Ectodermal cell (in vitro differentiated cells): ENCODE measurements at regions not wholly inside any gene's neighbourhood (a gene's known extent, or its start where the extent isn't known, plus 50 kb on each side); places are given as distances from the start of the nearest gene placed in this dataset.
"Not testable (repeated sequence)": the region's sequence is repeated elsewhere in the genome, so short reads cannot be mapped to it uniquely, and the experiment has no call there.

Source experiments
- H3K27ac ChIP-seq: 2 replicates; pipeline ENCODE4 v1.7.0; 2013; ENCODE audit warnings: mild to moderate bottlenecking, low read depth, low read length; ENCODE audit not compliant: insufficient read depth, poor library complexity, severe bottlenecking
- H3K27me3 ChIP-seq: 2 replicates; pipeline ENCODE4 v1.7.0; 2013; ENCODE audit warnings: mild to moderate bottlenecking, low read length; ENCODE audit not compliant: insufficient read depth, control insufficient read depth, poor library complexity, severe bottlenecking
- H3K36me3 ChIP-seq: one replicate; pipeline ENCODE4 v1.7.0; 2013; ENCODE audit warnings: low read length; ENCODE audit not compliant: control insufficient read depth, insufficient read depth
- H3K4me1 ChIP-seq: one replicate; pipeline ENCODE4 v1.7.0; 2013; ENCODE audit warnings: low read length; ENCODE audit not compliant: control insufficient read depth, insufficient read depth
- H3K4me3 ChIP-seq: 2 replicates; pipeline ENCODE4 v1.7.0; 2013; ENCODE audit warnings: low read depth, low read length, control low read depth; ENCODE audit not compliant: insufficient read depth
- H3K9me3 ChIP-seq: 2 replicates; pipeline ENCODE4 v1.7.0; 2013; ENCODE audit warnings: mild to moderate bottlenecking, low read length, moderate library complexity; ENCODE audit not compliant: control insufficient read depth
- WGBS, 2 experiments: methylation state at CpG; one replicate each; pipeline ENCODE4 v1.1.7; 2013; ENCODE audit warnings: missing lambda C conversion rate in 2 of 2; 5-methylcytosine and 5-hydroxymethylcytosine counted together

DNA sequence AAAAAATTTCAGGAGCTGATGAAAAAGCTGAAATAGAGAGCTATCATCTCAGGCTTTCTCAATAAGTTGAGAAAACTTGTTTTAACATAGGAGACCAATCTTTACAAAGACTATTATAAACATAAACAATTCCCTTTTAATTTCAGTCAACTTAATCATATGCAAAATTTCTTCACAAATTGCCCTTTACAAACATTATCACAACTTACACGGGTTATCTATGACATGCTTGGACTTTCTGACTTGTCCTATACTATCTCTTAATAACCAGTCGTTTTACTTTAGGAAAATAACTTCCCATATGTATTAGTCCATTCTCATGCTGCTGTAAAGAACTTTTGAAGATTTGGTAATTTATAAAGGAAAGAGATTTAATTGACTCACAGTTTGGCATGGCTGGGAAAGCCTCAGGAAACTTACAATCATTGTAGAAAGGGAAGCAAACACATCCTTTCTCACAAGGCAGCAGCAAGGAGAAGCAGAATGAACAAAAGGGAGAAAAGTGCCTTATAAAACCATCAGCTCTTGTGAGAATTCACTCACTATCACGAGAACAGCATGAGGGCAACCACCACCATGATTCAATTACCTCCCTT is 1583.7 kb upstream of the CELF4 start:
- no peaks in the 10 kb centered on the region for H3K4me1 ChIP-seq
- peaks cover 3% of the 10 kb centered on the region for H3K36me3 ChIP-seq
- no peak overlapping the region for H3K27ac ChIP-seq
- H3K27me3 ChIP-seq, result no peaks in the 10 kb centered on the region
- H3K9me3 ChIP-seq, result peaks cover 15% of the 10 kb centered on the region
- H3K4me3 ChIP-seq, result no peak overlapping the region
- WGBS, 2 experiments, result 63 to 83% methylated on average over 2 to 3 of the region's 3 CpGs

DNA sequence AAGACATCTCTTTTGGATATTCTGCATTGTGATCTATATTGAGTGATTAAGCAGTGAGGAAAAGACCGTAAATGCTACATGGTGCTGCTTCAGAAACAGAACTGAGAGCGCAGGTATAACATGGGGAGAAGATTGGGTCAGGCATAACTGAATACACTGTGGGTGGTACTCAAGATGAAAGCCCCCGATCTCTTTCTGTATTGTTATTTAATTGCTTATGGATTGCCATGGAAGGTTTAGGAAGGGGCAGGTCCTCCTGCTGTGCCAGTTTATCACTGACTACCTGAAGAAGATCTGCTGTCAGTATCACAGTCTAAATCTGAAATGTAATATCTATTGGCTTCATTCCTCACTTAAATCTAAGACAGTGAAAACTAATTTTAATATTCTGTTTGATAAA is 1568.7 kb upstream of the CELF4 start:
- H3K27ac ChIP-seq, result no peak overlapping the region
- 75 to 76% methylated on average over 3 of the region's 3 CpGs for WGBS, 2 experiments
- no peaks in the 10 kb centered on the region for H3K36me3 ChIP-seq
- H3K4me3 ChIP-seq, result no peak overlapping the region
- H3K4me1 ChIP-seq, result no peaks in the 10 kb centered on the region
- no peaks in the 10 kb centered on the region for H3K27me3 ChIP-seq
- H3K9me3 ChIP-seq, result no peaks in the 10 kb centered on the region

DNA sequence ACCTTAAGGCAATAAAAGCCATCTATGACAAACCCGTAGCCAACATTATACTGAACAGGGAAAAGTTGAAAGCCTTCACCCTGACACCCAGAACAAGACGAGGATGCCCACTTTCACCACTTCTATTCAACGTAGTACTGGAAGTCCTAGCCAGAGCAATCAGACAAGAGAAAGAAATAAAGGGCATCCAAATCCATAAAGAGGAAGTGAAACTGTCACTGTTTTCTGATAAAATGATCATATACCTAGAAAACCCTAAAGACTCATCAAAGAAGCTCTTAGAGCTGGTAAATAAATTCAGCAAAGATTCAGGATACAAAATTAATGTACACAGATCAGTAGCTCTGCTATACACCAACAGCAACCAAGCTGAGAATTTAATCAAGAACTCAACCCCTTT is 1561.9 kb upstream of the CELF4 start:
- not testable (repeated sequence) for H3K36me3 ChIP-seq, H3K27me3 ChIP-seq, H3K4me1 ChIP-seq, H3K27ac ChIP-seq, H3K9me3 ChIP-seq, H3K4me3 ChIP-seq
- WGBS, 2 experiments, result 95% methylated on average over 2 to 3 of the region's 3 CpGs

DNA sequence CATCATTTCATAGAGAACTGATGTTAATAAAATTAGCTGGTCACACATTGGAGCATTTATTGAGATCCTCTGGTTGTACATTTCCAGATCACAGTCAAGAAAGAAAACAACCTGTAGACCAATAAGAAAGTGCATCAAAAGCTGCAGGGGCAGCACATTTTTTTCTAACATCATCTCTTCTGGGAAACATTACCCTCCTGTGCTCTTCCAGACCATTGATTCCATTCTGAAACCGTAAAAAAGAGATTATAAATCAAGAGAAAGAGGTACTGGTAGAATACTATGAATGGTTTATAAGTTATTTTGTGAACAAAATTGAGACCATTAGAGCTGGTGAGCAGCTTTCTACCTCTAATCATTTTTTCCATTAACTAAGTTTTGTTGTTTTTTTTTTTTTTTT is 1548.2 kb upstream of the CELF4 start:
- WGBS, 2 experiments, result 100% methylated on average over 1 of the region's 1 CpG; no CpG with 5 or more reads in 1 of the 2 experiments
- Histone ChIP-seq H3K27ac (no peak overlapping the region), H3K36me3 (no peaks in the 10 kb centered on the region), H3K4me3 (no peak overlapping the region), H3K4me1 (no peaks in the 10 kb centered on the region), H3K9me3 (no peaks in the 10 kb centered on the region), H3K27me3 (no peaks in the 10 kb centered on the region)

DNA sequence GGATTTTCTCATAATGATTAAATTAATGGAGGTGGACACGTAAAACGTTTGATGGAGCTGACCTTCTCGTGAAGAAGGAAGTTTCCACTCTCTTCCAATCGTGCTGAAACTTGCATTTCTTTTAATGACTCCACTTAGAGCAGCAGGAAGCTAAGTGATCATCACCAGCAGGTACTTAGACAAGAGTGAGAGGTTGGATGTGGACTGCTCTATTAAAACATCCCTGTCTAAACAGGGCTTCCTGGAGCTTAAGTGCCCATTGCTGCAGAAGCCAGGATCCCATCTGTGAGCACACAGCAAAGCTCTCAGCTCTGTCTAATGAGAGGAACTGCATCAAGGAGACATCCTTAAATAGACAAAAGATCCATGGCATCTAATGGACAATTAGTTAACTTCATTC is 1539.5 kb upstream of the CELF4 start:
- Histone ChIP-seq H3K4me1 (no peaks in the 10 kb centered on the region), H3K27me3 (no peaks in the 10 kb centered on the region), H3K4me3 (no peak overlapping the region), H3K27ac (no peak overlapping the region), H3K9me3 (no peaks in the 10 kb centered on the region), H3K36me3 (no peaks in the 10 kb centered on the region)
- WGBS, 2 experiments, result 91 to 93% methylated on average over 4 of the region's 4 CpGs

DNA sequence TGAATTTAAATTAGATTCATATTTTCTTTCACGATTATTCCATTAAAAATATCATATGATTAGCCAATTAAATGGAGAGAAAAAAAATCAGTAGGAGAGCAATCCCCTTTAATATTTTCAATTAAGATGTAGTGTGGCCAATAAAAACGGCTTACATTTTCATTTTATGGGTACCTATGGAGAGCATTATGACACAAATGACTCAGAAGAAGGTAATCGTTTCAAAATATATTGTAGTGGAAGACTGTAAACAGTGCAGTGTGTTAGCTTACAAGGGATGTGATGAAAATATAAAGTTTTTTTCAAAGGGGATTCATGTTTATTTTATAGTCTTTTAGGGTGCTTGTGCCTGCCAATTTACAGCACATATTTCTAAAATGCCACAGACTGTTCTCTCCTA is 1507.4 kb upstream of the CELF4 start:
- Histone ChIP-seq H3K27ac (no peak overlapping the region), H3K27me3 (no peaks in the 10 kb centered on the region), H3K9me3 (no peaks in the 10 kb centered on the region), H3K4me3 (no peak overlapping the region), H3K36me3 (no peaks in the 10 kb centered on the region), H3K4me1 (no peaks in the 10 kb centered on the region)
- WGBS, 2 experiments, result 90 to 93% methylated on average over 2 to 3 of the region's 3 CpGs

DNA sequence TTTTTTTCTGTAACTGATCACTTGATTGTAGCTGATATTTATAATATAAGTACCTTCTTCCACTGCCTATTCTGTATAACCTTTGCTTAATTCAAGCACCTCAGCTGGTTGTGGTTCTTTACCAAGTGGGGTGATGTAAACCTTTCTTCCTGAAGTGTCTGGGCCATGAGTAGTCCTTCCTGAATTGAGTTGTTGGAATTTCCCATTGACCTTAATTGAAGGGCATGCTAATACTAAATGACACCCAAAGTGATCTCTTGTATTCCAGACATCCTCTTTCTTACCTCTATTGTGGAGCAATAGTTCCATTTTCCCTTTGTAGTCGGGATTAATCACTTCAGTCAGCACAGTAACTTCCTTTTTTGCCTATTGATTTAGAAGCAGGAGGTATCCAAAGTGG is 1496.8 kb upstream of the CELF4 start:
- Histone ChIP-seq H3K9me3 (no peaks in the 10 kb centered on the region), H3K36me3 (no peaks in the 10 kb centered on the region), H3K4me3 (no peak overlapping the region), H3K4me1 (no peaks in the 10 kb centered on the region), H3K27ac (no peak overlapping the region), H3K27me3 (no peaks in the 10 kb centered on the region)
- WGBS, 2 experiments, result 78 to 81% methylated on average over 1 of the region's 1 CpG

DNA sequence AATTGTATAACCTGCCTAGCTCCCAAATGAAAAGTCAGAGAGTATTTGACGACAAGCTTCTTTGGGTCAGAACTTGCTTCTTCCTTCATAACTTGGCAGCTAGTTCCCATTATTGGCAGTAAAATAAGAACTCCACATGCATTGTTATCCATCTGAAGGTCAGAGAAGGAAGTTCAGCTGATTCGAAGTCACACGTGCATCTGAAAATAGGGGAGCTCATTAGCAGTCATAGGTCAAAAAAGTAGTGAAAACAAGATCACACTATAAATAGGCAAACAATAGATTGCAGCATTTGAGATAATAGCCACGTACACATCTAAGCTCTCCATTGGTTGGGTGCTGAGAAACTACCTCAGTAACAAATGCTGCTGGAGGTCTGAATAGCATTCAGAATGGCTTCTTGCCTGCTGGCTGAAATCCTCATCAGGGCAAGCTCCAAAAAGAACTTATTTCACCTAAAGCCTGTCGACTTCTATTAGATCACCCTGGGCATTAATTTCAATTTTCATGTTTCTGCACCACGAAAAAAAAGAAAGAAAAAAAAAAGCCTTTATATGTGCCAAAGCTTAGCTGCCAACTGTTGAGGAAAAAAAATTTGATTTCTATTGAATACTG is 1492.9 kb upstream of the CELF4 start:
- no peaks in the 10 kb centered on the region for H3K9me3 ChIP-seq
- 82 to 86% methylated on average over 6 of the region's 6 CpGs for WGBS, 2 experiments

DNA sequence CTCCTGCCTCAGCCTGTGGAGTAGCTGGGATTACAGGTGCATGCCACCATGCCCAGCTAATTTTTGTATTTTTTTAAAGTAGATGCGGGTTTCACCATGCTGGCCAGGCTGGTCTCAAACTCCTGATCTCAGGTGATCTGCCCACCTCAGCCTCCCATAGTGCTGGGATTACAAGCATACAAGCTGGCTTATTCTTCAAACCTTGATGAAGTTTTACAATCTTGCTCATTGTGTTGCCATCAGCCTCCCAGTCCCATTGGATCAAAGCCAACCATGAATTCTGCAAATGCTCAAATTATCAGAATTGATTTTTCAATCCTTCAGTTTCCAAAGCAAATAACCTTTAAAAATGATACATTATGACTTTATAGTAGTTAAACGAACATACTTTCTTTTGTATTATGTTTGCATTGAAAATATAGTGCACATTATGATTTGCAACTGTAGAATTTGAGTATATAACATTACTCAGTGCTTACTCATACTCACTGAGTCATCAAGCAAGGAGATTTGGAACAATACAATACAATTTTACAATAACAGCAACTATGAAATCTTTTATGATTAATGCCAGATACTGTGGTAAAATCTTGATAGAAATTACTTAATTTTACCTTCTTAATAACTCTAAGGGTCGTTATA is 1491.9 kb upstream of the CELF4 start:
- H3K4me3 ChIP-seq, result no peak overlapping the region
- H3K9me3 ChIP-seq, result no peaks in the 10 kb centered on the region
- 78 to 89% methylated on average over 1 of the region's 3 CpGs for WGBS, 2 experiments
- no peak overlapping the region for H3K27ac ChIP-seq
- no peaks in the 10 kb centered on the region for H3K27me3 ChIP-seq
- H3K4me1 ChIP-seq, result no peaks in the 10 kb centered on the region
- no peaks in the 10 kb centered on the region for H3K36me3 ChIP-seq

More for the DNA sequence above, 1492.9 kb upstream of the CELF4 start:
- Histone ChIP-seq H3K4me3 (no peak overlapping the region), H3K27ac (no peak overlapping the region), H3K36me3 (no peaks in the 10 kb centered on the region), H3K4me1 (no peaks in the 10 kb centered on the region), H3K27me3 (no peaks in the 10 kb centered on the region)

DNA sequence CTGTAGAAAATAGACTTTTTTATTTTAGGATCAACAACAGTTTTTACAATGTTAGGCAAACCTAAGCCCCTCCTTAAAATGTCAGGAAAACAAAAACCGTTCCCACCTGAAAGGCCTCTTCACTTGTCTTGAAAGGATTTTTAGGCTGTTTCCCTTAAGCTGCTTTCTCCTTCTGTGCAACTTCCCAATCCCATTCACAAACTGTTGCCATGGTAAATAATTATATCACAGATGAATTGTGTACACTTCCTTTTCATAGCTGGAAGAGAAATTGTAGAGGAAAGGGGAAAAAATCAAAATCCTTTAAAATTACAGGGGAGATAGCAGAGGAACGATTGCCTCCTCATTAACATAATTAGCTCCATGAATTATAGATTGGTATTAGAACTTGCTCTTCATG is 1488.0 kb upstream of the CELF4 start:
- Histone ChIP-seq H3K4me3 (no peak overlapping the region), H3K27me3 (no peaks in the 10 kb centered on the region), H3K9me3 (no peaks in the 10 kb centered on the region), H3K27ac (no peak overlapping the region), H3K36me3 (no peaks in the 10 kb centered on the region), H3K4me1 (no peaks in the 10 kb centered on the region)
- WGBS, 2 experiments, result 55 to 63% methylated on average over 1 of the region's 2 CpGs
